ENCODE measurements at regions not wholly inside any gene's neighbourhood (a gene's known extent, or its start where the extent isn't known, plus 50 kb on each side); places are given as distances from the start of the nearest gene placed in this dataset.

DNA sequence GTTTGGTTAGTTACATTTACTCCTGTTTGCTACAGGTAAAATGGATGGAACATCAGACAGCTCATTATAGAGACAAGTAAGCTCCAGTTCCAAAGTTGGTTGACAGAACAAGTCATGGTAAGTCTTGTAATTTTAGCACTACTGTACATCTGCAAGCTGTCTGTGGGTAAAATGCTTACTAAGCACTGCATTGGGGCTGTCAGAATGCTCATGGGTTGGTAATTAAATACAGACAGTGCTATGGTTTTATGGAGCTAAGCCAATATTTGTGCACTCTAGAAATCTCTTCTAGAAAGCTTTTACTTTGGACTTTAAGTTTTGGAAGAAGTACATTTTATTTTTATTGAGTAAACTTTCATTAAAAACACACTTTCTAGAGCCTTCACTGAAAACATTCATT lies 419.2 kb upstream of the MMS22L start:
- intact Hi-C loops (cut with DNase I): no loop called here
- Histone ChIP-seq H3K27me3 (no peaks in the 10 kb centered on the region), H3K36me3 (replicated peaks in 1 of 2) (no peaks in the 10 kb centered on the region), H3K27ac (no peak overlapping the region), H3K9me3 (replicated peaks in 1 of 3) (no peaks in the 10 kb centered on the region), H3K4me1 (replicated peaks in 1 of 2) (no peaks in the 10 kb centered on the region), H3K4me3 (no peak overlapping the region)
- no peak for DNase-seq
- TF ChIP-seq, protein P1, sequence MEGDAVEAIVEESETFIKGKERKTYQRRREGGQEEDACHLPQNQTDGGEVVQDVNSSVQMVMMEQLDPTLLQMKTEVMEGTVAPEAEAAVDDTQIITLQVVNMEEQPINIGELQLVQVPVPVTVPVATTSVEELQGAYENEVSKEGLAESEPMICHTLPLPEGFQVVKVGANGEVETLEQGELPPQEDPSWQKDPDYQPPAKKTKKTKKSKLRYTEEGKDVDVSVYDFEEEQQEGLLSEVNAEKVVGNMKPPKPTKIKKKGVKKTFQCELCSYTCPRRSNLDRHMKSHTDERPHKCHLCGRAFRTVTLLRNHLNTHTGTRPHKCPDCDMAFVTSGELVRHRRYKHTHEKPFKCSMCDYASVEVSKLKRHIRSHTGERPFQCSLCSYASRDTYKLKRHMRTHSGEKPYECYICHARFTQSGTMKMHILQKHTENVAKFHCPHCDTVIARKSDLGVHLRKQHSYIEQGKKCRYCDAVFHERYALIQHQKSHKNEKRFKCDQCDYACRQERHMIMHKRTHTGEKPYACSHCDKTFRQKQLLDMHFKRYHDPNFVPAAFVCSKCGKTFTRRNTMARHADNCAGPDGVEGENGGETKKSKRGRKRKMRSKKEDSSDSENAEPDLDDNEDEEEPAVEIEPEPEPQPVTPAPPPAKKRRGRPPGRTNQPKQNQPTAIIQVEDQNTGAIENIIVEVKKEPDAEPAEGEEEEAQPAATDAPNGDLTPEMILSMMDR (IDR thresholded peaks at IDR 0.05): no peak
- TF ChIP-seq POLR2A (IDR thresholded peaks at IDR 0.05): no peak

DNA sequence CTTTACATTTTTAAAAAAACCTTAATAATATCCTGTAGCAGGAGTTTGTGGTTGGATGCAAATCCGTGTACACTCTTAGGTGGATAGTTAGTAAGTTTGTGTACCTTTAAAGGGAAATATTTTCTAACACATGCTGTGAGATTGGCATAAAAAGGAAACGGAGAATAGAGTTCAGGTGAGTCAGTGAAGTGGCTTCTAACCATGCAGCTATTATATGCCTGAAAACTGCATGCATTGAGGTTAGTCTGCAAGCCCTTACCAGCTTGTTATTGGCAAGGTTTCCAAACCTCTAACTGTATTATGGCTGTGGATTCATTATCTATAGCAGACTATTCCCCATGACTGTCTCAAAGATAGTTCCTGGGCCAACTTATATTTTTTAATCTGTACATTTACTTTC lies 420.6 kb upstream of the MMS22L start:
- no peaks in the 10 kb centered on the region for H3K36me3 ChIP-seq (replicated peaks in 1 of 2)

DNA sequence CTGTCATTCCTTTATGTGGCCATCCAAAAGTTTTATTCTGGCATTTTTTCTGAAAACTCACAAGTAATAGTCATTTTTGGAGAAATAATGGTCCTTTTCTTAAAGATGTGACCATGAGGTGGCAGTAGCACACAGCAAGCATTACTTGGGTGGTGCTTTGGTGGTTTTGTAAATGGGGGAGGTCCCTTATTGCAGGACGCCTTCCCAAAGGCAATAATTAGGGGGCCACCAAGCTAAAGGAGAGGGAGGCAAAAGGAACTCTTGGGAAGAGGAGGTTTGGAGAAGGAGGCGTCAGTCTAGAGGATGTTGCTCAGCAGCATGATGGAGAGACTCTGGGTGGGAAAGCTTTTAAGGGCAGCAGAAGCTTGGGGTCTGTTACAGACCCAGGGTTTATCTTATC lies 422.6 kb upstream of the MMS22L start:
- TF ChIP-seq, protein P1 (IDR thresholded peaks at IDR 0.05): peak in 1 of 6 experiments; percentile 7
- no peak for TF ChIP-seq POLR2A (IDR thresholded peaks at IDR 0.05)
- intact Hi-C loops (cut with DNase I): no loop called here
- H3K4me3 ChIP-seq: no peak overlapping the region
- no peaks in the 10 kb centered on the region for H3K36me3 ChIP-seq (replicated peaks in 1 of 2)
- no peaks in the 10 kb centered on the region for H3K4me1 ChIP-seq (replicated peaks in 1 of 2)
- H3K27ac ChIP-seq: no peak overlapping the region
- WGBS, 4 donors: 15 to 20% (median 15%) methylated on average over 2 of the region's 2 CpGs
- no peak for DNase-seq
- no peaks in the 10 kb centered on the region for H3K27me3 ChIP-seq
- no peaks in the 10 kb centered on the region for H3K9me3 ChIP-seq (replicated peaks in 1 of 3)

More for the DNA sequence above, 420.6 kb upstream of the MMS22L start:
- no peaks in the 10 kb centered on the region for H3K27me3 ChIP-seq
- no peak for DNase-seq
- no peak overlapping the region for H3K27ac ChIP-seq
- no peaks in the 10 kb centered on the region for H3K4me1 ChIP-seq (replicated peaks in 1 of 2)
- intact Hi-C loops (cut with DNase I): no loop called here
- no peaks in the 10 kb centered on the region for H3K9me3 ChIP-seq (replicated peaks in 1 of 3)
- TF ChIP-seq, protein P1 (IDR thresholded peaks at IDR 0.05): no peak
- TF ChIP-seq POLR2A (IDR thresholded peaks at IDR 0.05): no peak
- WGBS, 4 donors: 38 to 52% (median 42%) methylated on average over 2 of the region's 2 CpGs
- no peak overlapping the region for H3K4me3 ChIP-seq

DNA sequence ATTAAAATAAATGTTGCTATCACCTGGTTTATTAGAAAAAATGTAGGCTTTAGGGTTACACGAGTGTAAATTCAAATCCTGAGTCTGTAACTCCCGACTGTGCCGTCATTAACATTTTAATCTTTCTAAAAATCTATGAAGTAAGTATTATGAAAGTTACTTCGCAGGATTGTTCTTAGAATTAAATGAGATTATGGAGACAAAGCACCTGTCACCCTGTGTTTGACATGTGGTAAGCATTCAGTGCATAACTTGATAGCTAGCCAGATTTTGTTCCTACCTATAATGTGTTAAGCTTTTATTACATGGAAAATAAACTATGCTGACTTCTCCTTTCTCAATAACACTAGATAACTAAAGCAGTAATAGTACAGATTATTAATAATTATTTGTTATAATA lies 429.7 kb upstream of the MMS22L start:
- Histone ChIP-seq H3K27me3 (no peaks in the 10 kb centered on the region), H3K36me3 (replicated peaks in 1 of 2) (no peaks in the 10 kb centered on the region), H3K9me3 (replicated peaks in 1 of 3) (no peaks in the 10 kb centered on the region), H3K4me3 (no peak overlapping the region), H3K4me1 (replicated peaks in 1 of 2) (no peaks in the 10 kb centered on the region), H3K27ac (no peak overlapping the region)
- TF ChIP-seq, protein P1 (IDR thresholded peaks at IDR 0.05): no peak
- TF ChIP-seq POLR2A (IDR thresholded peaks at IDR 0.05): no peak
- intact Hi-C loops (cut with DNase I): no loop called here
- DNase-seq: no peak
- 74 to 88% (median 82%) methylated on average over 4 of the region's 4 CpGs for WGBS, 4 donors
